GM12872 (cell line): ENCODE measurements at regions not wholly inside any gene's neighbourhood (a gene's known extent, or its start where the extent isn't known, plus 50 kb on each side); places are given as distances from the start of the nearest gene placed in this dataset.

Experiments
- TF ChIP-seq, protein P1 (sequence below): IDR thresholded peaks from 3 replicates; pipeline ENCODE4 v1.5.1; 2011; ENCODE audit warnings: low read depth, mild to moderate bottlenecking, low read length, moderate library complexity; ENCODE audit not compliant: insufficient read depth

DNA sequence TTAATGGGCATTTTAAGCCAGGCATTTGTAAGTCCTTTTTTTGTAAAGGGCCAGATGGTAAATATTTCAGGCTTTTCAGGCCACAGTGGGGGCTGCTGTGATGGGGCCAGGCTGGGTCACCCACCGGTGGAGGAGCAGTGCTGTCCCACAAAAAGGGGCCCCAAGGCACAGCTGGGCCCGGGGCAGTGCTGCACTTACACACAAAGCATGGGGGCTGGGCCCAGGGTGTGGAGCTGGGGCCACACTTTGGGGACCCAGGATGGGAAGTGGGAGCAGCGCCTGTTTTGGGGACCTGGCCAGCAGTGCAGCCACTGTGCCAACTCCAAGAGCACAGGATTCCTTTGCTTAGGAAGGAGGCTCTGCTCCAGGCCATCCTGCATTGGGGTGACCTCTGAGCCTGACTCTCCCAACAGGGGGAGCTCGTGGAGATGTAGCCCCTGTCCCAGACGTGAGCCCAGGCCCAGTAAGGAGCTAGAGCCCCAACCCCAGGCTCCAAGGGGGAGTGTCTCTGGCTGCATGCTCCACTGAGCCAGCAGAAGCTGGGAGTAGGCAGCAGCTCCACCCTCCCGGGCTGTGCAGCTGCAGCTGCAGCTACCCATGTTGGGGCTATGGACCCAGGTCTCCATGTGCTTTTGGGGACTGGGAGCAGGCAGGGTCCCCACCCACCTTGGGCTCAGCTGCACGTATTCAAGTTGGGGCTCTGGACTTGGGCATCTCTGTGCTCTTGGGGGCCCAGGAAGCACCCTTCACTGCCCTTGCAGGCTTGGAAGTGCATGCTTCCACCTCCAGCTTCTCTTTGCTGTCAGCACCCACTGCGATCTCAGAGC lies 1036.5 kb upstream of the CNTNAP5 start:
- TF ChIP-seq, protein P1, sequence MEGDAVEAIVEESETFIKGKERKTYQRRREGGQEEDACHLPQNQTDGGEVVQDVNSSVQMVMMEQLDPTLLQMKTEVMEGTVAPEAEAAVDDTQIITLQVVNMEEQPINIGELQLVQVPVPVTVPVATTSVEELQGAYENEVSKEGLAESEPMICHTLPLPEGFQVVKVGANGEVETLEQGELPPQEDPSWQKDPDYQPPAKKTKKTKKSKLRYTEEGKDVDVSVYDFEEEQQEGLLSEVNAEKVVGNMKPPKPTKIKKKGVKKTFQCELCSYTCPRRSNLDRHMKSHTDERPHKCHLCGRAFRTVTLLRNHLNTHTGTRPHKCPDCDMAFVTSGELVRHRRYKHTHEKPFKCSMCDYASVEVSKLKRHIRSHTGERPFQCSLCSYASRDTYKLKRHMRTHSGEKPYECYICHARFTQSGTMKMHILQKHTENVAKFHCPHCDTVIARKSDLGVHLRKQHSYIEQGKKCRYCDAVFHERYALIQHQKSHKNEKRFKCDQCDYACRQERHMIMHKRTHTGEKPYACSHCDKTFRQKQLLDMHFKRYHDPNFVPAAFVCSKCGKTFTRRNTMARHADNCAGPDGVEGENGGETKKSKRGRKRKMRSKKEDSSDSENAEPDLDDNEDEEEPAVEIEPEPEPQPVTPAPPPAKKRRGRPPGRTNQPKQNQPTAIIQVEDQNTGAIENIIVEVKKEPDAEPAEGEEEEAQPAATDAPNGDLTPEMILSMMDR = no peak

DNA sequence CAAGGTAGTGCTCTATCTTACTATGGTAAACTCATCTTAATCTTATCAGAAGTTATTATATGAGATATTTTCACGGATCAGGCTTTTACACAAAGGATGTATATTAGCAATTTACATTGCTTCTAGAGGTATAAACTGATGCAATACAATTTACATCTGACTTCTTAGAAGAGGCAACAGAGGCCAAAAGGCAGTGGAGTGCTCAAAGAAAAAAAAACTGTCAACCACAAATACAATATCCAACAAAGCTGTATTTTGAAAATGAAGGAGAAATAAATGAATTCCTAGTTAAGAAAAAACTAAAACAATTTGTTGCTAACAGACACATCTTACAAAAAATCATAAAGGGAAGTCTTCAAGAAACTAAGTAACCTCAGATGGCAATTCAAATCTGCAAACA lies 1031.5 kb upstream of the CNTNAP5 start:
- TF ChIP-seq, protein P1 = no peak

DNA sequence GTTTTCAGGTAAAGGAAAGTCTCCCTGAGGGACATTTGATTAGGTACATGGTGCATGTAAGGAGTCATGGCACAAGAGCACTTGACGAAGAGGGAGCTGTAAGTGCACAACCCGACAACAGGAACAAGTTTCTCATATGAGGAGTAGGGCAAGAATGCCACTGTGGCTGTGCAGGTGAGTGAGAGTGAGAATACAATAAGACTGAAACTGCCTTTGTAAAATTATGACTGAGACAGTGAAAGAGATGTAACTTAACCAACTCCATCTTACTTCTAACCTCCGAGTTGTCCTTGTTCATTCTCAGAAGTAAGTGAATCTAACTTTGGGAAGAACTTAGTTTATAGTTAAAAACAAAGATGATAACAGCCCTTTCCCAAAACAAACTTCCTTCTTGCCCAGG lies 1025.8 kb upstream of the CNTNAP5 start:
- TF ChIP-seq, protein P1 = no peak

DNA sequence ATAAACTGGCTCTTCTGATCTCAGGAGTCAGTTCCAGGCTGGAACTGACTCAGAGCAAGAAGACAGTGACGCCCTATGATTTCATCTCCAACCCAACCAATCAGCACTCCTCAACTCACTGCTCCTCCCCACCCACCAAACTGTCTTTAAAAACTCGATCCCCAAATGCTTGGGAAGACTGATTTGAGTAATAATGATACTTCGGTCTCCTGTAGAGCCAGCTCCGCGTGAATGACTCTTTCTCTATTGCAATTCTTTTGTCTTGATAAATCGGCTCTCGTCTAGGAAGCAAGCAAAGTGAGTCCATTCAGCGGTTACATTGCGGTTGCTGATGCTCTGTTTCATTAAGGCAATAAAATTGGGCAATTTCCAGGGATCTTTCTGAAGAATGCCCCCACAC lies 1025.3 kb upstream of the CNTNAP5 start:
- TF ChIP-seq, protein P1 = no peak

- TF ChIP-seq, protein P1 = no peak
These were observed 1022.3 kb upstream of the CNTNAP5 start for GRCh38 chr2:123002660-123003248.

- TF ChIP-seq, protein P1 = no peak
These were observed 1009.9 kb upstream of the CNTNAP5 start for GRCh38 chr2:123015186-123015585.

DNA sequence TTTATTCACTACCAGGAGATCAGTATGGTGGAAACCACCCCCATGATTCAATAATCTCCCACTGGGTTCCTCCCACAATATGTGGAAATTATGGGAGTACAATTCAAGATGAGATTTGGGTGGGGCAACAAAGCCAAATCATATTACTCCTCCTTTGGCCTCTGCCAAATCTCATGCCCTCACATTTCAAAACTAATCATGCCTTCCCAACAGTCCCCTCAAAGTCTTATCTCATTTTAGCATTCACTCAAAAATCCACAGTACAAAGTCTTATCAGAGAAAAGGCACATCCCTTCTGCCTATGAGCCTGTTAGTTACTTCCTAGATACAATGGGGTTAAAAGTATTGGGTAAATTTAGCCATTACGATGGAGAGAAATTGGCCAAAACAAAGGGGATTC lies 989.5 kb upstream of the CNTNAP5 start:
- TF ChIP-seq, protein P1 = no peak
